LoVo (cell line): ENCODE measurements at regions not wholly inside any gene's neighbourhood (a gene's known extent, or its start where the extent isn't known, plus 50 kb on each side); places are given as distances from the start of the nearest gene placed in this dataset.
"Not testable (repeated sequence)": the region's sequence is repeated elsewhere in the genome, so short reads cannot be mapped to it uniquely, and the experiment has no call there.

Experiments
- DNase-seq: peaks from one replicate; pipeline ENCODE4 v3.0.0-alpha.2; 2016; ENCODE audit warnings: low spot score

DNA sequence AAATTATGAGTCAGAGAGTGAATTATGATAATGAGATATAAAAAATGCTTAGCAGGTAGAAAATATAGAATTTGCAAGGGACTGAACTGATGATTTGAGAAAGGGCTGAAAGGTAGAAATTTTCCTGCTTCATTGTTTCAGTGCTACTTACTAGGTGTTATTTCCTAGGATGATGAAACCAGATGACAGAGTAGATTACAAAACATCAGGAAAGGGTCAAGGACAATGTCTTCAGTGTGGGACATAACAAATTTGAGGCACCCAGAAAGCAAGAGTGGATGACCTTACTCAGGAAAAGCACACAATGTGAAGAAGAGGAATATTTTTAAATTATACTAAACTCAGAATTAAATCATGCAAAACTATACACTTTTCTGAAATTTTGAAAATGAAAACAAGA lies 102.1 kb downstream of the SHCBP1 start:
- no peak for DNase-seq

DNA sequence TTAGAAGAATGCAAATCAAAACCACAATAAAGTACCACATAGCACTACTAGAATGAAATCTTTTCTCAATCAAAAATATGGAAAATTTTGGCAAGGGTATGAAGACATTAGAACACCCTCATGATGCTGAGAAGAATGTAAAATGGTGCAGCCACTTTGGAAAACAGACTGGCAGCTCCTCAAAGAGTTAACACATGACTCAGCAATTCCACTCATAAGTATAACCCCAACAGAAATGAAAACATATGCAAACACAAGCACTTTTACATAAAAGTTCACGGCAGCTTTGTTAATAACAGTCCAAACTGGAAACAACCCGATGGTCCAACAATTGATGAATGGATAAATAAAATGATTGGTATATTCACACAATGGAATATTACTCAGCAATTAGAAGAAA lies 124.5 kb downstream of the SHCBP1 start:
- DNase-seq = no peak

DNA sequence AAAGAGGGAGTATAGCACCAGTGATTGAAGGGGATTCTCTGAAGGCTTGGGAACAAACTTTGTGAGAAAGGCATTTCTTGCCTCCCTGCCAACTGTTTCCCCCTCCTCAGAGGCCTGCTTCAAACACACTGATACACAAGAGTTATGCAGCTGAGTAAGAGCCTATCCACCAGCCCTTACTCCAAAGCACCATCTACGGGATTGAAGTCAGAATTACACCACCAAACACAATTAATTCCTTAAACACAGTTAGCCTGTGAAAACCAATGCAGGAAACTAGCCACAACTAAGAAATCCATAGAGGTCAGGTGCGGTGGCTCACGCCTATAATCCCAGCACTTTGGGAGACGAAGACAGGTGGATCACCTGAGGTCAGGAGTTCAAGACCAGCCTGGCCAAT lies 138.3 kb downstream of the SHCBP1 start:
- no peak for DNase-seq

DNA sequence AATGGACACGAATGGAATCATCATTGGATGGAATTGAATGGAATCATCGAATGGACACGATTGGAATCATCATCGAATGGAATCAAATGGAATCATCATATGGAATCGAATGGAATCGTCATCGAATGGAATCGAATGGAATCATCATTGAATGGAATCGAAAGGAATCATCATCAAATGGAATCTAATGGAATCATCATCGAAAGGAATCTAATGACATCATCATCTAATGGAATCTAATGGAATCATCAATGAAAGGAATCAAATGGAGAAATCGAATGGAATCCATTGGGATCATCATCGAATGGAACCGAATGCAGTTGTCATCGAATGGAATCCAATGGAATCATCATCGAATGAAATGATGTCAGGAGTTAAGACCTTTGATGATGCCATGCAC lies 154.9 kb downstream of the SHCBP1 start:
- DNase-seq = no peak

DNA sequence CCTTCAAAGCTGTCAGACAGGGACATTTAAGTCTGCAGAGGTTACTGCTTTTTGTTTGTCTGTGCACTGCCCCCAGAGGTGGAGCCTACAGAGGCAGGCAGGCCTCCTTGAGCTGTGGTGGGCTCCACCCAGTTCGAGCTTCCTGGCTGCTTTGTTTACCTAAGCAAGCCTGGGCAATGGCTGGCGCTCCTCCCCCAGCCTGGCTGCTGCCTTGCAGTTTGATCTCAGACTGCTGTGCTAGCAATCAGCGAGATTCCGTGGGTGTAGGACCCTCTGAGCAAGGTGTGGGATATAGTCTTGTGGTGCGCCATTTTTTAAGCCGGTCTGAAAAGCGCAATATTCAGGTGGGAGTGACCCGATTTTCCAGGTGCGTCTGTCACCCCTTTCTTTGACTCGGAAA lies 166.4 kb downstream of the SHCBP1 start:
- not testable (repeated sequence) for DNase-seq

DNA sequence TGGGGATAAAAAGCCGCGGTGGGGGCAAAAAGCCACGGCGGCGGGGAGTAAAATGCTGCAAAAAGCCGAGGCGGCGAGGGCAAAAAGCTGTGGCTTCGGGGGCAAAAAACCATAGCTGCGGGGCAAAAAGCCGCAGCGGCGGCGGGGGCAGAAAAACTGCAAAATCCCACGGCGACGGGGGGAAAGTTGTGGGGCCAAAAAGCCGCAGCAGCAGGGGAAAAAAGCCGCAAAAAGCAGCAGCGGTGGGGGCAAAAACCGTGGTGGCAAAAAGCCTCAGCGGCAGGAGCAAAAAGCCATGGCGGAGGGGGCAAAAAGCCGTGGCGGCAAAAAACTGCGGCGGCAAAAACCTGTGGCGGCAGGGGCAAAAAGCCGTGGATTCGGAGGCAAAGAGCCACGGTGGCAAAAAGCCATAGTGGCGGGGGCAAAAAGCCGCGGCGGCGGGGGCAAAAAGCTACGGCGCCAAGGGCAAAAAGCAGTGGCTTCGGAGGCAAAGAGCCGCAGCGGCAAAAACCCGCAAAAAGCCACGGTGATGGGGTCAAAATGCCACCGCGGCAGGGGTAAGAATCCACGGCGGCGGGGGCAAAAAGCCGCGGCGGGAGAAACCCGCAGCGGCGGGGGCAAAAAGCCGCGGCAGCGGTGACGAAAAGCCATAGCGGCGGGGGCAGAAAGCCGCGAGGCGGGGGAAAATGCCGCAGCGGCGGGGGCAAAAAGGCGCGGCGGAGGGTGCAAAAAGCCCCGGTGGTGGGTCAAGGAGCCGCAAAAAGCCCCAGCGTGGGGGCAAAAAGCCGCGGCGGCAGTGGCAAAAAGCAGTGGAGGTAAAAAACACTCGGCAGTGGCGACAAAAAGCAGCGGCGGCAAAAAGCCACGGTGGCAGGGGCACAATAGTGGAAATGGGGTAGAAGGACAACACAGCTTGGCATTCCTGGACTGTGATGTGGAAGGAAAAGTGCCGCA lies 192.8 kb downstream of the SHCBP1 start:
- DNase-seq = no peak

DNA sequence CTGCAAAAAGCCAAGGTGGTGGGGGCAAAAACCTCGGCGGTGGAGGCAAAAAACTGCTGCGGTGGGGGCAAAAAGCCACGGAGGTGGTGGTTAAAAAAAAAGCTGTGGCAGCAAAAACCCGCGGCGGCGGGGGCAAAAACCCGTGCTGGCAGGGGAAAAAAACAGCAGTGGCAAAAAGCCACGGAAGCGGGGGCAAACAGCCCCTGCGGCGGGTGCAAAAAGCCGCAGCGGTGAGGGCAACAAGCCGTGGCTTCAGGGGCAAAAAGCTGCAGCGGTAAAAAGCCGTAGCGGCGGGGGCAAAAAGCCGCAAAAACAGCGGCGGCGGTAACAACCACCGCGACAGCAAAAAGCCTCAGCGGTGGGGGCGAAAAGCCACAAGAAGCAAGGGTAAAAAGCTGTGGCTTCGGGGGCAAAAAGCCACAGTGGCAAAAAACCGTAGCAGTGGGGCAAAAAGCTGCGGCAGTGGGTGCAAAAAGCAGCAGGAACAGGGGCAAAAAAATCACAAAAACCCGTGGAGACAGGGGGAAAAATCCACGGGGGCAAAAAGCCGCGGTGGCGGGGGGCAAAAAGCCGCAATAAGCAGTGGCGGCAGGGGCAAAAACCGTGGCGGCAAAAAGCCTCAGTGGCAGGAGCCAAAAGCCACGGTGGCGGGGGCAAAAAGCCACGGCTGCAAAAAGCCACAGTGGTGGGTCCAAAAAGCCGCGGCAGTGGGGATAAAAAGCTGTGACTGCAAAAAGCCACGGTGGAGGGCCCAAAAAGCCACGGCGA lies 193.7 kb downstream of the SHCBP1 start:
- DNase-seq = no peak

DNA sequence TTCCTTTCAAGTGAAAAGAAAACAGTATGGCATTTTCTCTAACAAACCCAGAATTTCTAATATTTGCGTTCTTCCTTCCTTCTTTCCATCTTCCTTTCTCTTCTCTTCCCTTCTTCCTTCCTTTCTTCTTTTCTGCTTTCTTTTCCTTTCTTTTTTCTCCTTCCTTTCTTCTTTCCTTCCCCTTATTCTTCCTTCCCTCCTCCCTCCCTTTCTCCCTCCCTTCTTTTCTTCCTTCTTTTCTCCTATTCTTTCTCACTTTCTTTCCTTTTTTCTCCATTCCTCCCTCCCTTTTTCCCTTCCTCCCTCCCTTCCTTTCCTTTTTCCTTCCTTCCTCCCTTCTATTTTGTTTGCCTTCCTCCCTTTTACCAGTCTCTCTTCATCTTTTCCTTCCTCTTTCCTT lies 194.8 kb downstream of the SHCBP1 start:
- no peak for DNase-seq

DNA sequence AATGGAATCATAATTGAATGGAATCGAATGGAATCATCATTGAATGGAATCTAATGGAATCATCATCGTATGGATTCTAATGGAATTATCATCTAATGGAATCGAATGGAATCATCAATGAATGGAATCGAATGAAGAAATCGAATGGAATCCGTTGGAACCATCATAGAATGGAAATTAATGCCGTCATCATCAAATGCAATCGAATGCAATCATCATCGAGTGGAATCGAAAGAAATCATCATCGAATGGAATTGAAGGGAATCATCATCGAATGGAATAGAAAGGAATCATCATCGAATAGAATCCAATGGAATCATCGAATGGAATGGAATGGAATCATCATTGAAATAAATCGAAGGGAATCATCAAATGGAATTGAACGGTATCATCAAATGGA lies 217.2 kb downstream of the SHCBP1 start:
- no peak for DNase-seq

DNA sequence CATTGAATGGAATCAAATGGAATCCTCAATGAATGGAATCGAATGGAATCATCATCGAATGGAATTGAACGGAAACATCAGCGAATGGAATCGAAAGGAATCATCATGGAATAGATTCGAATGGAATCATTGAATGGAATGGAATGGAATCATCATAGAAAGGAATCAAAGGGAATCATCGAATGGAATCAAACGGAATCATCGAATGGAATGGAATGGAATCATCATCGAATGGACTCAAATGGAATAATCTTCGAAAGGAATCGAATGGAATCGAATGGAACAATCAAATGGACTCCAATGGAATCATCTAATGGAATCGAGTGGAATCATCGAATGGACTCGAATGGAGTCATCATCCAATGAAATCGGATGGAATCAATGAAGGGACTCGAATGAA lies 222.6 kb downstream of the SHCBP1 start:
- not testable (repeated sequence) for DNase-seq

DNA sequence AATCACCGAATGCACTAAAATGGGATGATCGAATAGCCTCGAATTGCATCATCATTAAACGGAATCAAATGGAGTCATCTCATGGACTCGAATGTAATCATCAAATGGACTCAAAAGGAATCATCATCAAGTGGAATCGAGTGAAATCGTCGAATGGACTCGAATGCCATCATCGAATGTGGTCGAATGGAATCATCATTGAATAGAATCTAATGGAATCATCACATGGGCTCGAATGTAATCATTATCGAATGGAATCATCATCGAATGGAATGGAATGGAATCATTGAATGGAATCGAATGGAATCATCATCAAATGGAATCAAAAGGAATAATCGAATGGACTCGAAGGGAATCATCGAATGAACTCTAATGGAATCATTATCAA lies 224.3 kb downstream of the SHCBP1 start:
- not testable (repeated sequence) for DNase-seq

DNA sequence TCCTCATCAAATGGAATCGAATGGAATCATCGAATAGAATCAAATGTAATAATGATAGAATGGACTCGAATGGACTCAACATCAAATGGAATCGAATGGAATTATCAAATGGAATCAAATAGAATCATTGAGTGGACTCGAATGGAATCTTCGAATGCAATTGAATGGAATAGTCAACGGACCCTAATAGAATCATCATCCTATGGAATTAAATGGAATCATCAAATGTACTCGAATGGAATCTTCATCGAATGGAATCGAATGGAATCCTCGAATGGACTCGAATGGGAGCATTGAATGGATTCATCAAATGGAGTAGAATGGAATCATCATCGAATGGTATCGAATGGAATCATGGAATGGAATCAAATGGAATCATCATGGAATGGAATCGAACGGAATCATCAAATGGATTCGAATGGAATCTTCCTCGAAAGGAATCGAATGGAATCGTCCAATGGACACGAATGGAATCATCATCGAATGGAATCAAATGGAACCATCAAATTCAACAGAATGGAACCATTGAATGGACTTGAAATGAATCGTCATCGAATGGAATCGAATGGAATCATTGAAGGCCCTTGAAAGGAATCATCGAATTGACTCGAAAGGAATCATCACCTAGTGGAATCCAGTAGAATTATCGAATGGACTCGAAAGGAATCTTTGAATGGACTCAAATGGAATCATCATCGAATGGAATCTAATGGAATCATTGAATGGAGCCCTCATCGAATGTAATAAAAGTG lies 224.9 kb downstream of the SHCBP1 start:
- DNase-seq = not testable (repeated sequence)

DNA sequence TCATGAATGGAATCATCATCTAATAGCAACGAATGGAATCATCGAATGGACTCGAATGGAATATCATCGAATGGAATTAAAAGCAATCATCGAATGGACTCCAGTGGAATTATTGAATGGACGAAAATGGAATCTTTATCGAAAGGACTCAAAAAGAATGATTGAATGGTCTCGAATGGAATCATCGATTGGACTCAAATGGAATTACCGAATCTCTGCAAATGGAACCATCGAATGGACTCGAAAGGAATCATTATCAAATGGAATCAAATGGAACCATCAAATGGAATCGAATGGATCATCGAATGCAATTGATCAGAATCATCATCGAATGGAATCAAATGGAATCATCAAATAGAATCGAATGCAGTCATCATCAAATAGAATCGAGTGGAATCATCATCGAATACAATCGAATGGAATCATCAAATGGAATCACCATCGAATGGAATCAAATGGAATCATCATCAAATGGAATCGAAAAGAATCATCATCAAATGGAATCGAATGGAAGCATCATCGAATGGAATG lies 225.7 kb downstream of the SHCBP1 start:
- DNase-seq = not testable (repeated sequence)

DNA sequence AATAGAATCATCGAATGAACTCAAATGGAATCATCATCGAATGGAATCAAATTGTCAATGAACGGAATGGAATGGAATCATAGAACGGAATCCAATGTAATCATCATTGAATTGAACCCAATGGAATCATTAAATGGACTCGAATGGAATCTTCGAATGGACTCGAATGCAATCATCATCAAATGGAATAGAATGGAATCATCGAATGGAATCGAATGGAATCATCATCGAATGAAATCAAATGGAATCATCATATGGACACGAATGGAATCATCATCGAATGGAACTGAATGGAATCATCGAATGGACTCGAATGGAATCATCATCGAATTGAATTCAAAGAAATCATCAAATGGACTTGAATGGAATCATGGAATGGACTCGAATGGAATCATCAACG lies 226.2 kb downstream of the SHCBP1 start:
- not testable (repeated sequence) for DNase-seq

DNA sequence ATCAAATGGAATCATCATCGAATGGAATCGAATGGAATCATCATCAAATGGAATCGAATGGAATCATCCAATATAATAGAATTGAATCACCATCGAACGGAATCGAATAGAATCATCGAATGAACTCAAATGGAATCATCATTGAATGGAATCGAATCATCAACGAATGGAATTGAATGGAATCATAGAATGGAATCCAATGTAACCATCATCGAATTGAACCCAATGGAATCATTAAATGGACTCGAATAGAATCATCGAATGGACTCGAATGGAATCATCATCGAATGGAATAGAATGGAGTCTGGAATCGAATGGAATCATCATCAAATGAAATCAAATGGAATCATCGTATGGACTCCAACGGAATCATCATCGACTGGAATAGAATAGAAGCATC lies 227.0 kb downstream of the SHCBP1 start:
- DNase-seq = peak; percentile 37

DNA sequence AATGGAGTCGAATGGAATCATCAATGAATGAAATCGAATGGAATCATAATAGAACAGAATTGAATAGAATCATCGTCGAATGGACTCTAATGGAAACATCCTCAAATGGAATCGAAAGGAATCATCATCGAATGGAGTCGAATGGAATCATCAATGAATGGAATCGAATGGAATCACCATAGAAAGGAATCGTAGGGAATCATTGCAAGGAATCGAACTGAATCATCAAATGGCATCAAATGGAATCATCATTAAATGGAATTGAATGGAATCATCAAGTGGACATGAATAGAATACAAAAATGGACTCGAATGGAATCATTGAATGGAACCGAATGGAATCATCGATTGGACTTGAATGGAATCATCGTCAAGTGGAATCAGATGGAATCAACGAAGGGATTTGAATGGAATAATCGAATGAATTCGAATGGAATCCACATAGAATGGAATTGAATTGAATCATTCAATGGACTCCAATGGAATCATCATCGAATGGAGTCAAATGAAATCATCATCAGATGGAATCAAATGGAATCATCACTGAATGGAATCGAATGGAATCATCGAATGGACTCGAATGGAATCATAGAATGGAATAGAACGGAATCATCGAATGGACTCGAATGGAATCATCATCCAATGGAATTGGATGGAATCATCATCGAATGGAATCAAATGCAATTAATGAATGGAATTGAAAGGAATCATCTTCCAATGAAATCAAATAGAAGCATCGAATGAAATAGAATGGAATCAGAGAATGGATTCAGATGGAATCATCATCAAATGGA lies 228.1 kb downstream of the SHCBP1 start:
- peak; percentile 44 for DNase-seq

DNA sequence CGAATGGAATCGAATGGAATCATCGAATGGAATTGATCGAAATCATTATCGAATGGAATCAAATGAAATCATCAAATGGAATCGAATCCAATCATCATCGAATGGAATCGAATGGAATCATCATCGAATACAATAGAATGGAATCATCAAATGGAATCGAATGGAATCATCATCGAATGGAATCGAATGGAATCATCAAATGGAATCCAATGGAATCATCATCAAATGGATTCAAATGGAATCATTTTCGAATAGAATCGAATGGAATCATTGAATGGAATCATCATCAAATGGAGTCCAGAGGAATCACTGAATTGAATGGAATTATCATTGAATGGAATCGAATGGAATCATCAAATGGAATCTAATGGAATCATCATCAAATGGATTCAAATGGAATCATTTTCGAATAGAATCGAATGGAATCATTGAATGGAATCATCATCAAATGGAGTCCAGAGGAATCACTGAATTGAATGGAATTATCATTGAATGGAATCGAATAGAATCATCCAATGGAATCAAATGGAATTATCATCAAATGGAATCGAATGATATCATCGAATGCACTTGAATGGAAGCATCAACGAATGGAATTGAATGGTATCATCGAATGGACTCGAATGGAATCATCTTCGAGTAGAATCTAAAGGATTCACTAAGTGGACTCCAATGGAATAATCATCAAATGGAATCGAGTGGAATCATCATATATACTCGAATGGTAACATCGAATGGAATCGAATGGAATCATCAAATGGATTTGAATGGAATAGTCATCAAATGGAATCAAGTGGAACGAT lies 230.3 kb downstream of the SHCBP1 start:
- not testable (repeated sequence) for DNase-seq

DNA sequence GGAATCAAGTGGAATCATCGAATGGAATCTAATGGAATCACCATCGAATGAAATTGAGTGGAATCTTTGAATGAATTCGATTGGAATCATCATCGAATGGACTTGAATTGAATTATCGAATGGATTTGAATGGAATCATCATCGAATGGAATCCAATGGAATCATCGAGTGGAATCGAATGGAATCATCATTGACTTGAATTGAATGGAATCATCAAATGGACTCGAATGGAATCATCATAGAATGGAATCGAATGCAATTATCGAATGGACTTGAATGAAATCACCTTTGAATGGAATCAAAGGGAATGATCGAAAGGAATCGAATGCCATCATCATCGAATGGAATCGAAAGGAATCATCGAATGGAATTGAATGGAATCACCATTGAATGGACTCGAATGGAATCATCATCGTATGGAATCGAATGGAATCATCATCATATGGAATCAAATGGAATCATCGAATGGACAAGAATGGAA lies 231.6 kb downstream of the SHCBP1 start:
- DNase-seq = peak; percentile 83

DNA sequence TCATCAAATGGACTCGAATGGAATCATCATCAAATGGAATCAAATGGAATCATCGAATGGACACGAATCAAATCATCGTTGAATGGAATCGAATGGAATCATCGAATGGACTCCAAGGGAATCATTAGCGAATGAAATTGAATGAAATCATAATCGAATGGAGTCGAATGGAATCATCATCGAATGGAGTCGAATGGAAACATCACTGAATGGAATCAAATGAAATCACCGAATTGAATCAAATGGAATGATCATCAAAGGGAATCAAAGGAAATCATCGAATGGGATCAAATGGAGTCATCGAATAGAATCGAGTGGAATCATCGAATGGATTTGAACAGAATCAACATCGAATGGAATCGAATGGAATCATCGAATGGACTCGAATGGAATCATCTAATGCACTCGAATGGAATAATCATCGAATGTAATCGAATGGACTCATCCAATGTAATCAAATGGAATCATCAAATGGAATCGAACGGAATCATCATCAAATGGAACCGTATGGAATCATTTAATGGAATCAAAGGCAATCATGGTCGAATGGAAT lies 232.2 kb downstream of the SHCBP1 start:
- DNase-seq = not testable (repeated sequence)

DNA sequence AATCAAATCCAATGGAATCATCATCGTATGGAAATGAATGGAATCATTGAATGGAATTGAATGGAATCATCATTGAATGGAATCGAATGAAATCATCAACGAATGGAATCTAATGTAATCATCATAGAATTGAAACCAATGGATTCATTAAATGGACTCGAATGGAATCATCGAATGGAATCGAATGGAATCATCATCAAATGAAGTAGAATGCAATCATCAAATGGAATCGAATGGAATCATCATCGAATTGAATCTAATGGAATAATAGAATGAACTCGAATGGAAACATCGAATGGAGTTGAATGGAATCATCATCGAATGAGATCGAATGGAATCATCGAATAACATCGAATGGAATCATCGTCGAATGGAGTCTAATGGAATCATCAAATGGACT lies 232.8 kb downstream of the SHCBP1 start:
- not testable (repeated sequence) for DNase-seq
